BLaER1 treated with 17β-estradiol and CSF1 and Interleukin-3, amounts not matched to agents 10 nM and 100 nM (cell line): ENCODE measurements at regions not wholly inside any gene's neighbourhood (a gene's known extent, or its start where the extent isn't known, plus 50 kb on each side); places are given as distances from the start of the nearest gene placed in this dataset.

Experiments used
- H3K27ac ChIP-seq, 11 experiments: shearing (Covaris generic); formaldehyde crosslinking; 2 replicates each; pipeline ENCODE4 v1.8.1; 2022
- H3K27me3 ChIP-seq, 11 experiments: shearing (Covaris generic); formaldehyde crosslinking; 2 replicates each; pipeline ENCODE4 v1.8.1; 2022
- H3K36me3 ChIP-seq, 11 experiments: shearing (Covaris generic); formaldehyde crosslinking; 2 replicates each; pipeline ENCODE4 v1.8.1; 2022
- H3K4me1 ChIP-seq, 10 experiments: shearing (Covaris generic); formaldehyde crosslinking; 2 replicates each; pipeline ENCODE4 v1.8.1; 2022
- H3K4me2 ChIP-seq, 11 experiments: shearing (Covaris generic); formaldehyde crosslinking; 2 replicates each; pipeline ENCODE4 v1.8.1; 2022
- H3K4me3 ChIP-seq, 10 experiments: shearing (Covaris generic); formaldehyde crosslinking; 2 replicates each; pipeline ENCODE4 v1.8.1; 2022
- H3K9ac ChIP-seq, 11 experiments: shearing (Covaris generic); formaldehyde crosslinking; 2 replicates each; pipeline ENCODE4 v1.8.1; 2022
- H3K9me3 ChIP-seq, 11 experiments: shearing (Covaris generic); formaldehyde crosslinking; replicated peaks in 1 of 11; 2 replicates each; pipeline ENCODE4 v1.8.1; 2022
- H4K20me1 ChIP-seq, 11 experiments: shearing (Covaris generic); formaldehyde crosslinking; 2 replicates each; pipeline ENCODE4 v1.8.1; 2022
- Cebpa-rat ChIP-seq, 11 experiments: shearing (Covaris generic); IDR thresholded peaks; 2 replicates each; pipeline ENCODE4 v1.8.1; 2022

GRCh38 chr5:27682600-27682999 is 644.2 kb upstream of the CDH9 start:
- Histone ChIP-seq H3K4me1 (peaks cover 0 to 5% (median 0%) of the 10 kb centered on the region in 10 experiments; a peak in 1 of 20 replicates), H4K20me1 (no peaks in the 10 kb centered on the region), H3K9ac (no peak overlapping the region), H3K9me3 (no peaks in the 10 kb centered on the region), H3K27me3 (no peaks in the 10 kb centered on the region), H3K36me3 (no peaks in the 10 kb centered on the region), H3K4me2 (no peak overlapping the region), H3K27ac (no peak overlapping the region), H3K4me3 (no peak overlapping the region)
- no peak for TF ChIP-seq Cebpa-rat (IDR thresholded peaks at IDR 0.05)

GRCh38 chr5:27652505-27652904 is 614.1 kb upstream of the CDH9 start:
- no peak for TF ChIP-seq Cebpa-rat (IDR thresholded peaks at IDR 0.05)
- Histone ChIP-seq H3K36me3 (no peaks in the 10 kb centered on the region), H3K27ac (no peak overlapping the region), H3K9me3 (peaks cover 0 to 26% (median 8%) of the 10 kb centered on the region in 11 experiments; a peak in 12 of 22 replicates), H3K9ac (no peak overlapping the region), H3K4me1 (no peaks in the 10 kb centered on the region), H4K20me1 (no peaks in the 10 kb centered on the region), H3K4me2 (no peak overlapping the region), H3K4me3 (no peak overlapping the region), H3K27me3 (no peaks in the 10 kb centered on the region)

GRCh38 chr5:27639005-27639612 is 600.7 kb upstream of the CDH9 start:
- Histone ChIP-seq H3K27me3 (no peaks in the 10 kb centered on the region), H3K4me1 (no peaks in the 10 kb centered on the region), H4K20me1 (no peaks in the 10 kb centered on the region), H3K4me3 (no peak overlapping the region), H3K9me3 (peaks cover 0 to 4% (median 0%) of the 10 kb centered on the region in 11 experiments; a peak in 1 of 22 replicates), H3K27ac (no peak overlapping the region), H3K36me3 (no peaks in the 10 kb centered on the region), H3K9ac (no peak overlapping the region), H3K4me2 (no peak overlapping the region)
- TF ChIP-seq Cebpa-rat (IDR thresholded peaks at IDR 0.05): no peak

GRCh38 chr5:27619982-27620381 is 581.6 kb upstream of the CDH9 start:
- Histone ChIP-seq H3K4me2 (peak overlapping the region in 8 of 11 experiments; percentile 8 to 52 (median 20); a peak in 11 of 22 replicates), H3K9ac (no peak overlapping the region), H3K27me3 (no peaks in the 10 kb centered on the region), H3K36me3 (no peaks in the 10 kb centered on the region), H3K4me1 (peaks cover 8 to 17% (median 11%) of the 10 kb centered on the region in 10 experiments; a peak in 15 of 20 replicates), H3K4me3 (no peak overlapping the region), H4K20me1 (no peaks in the 10 kb centered on the region), H3K27ac (no peak overlapping the region), H3K9me3 (no peaks in the 10 kb centered on the region; a peak in 1 of 22 replicates)
- TF ChIP-seq Cebpa-rat (IDR thresholded peaks at IDR 0.05): no peak

- peaks cover 0 to 5% (median 0%) of the 10 kb centered on the region in 11 experiments; a peak in 2 of 22 replicates for H3K9me3 ChIP-seq
- no peak overlapping the region for H3K9ac ChIP-seq
- no peaks in the 10 kb centered on the region for H3K4me1 ChIP-seq
- no peak overlapping the region for H3K4me3 ChIP-seq
- H4K20me1 ChIP-seq: no peaks in the 10 kb centered on the region; a peak in 1 of 22 replicates
- H3K4me2 ChIP-seq: no peak overlapping the region
- no peak for TF ChIP-seq Cebpa-rat (IDR thresholded peaks at IDR 0.05)
- no peaks in the 10 kb centered on the region for H3K27me3 ChIP-seq
- no peak overlapping the region for H3K27ac ChIP-seq
- H3K36me3 ChIP-seq: no peaks in the 10 kb centered on the region
Observed at GRCh38 chr5:27612161-27612560, 573.8 kb upstream of the CDH9 start.

GRCh38 chr5:27608992-27609391 is 570.6 kb upstream of the CDH9 start:
- H4K20me1 ChIP-seq: no peaks in the 10 kb centered on the region; a peak in 1 of 22 replicates
- no peak for TF ChIP-seq Cebpa-rat (IDR thresholded peaks at IDR 0.05)
- no peak overlapping the region for H3K9ac ChIP-seq
- H3K27ac ChIP-seq: no peak overlapping the region
- H3K4me2 ChIP-seq: no peak overlapping the region
- no peak overlapping the region for H3K4me3 ChIP-seq
- H3K27me3 ChIP-seq: no peaks in the 10 kb centered on the region
- H3K36me3 ChIP-seq: no peaks in the 10 kb centered on the region
- H3K9me3 ChIP-seq: peaks cover 0 to 5% (median 0%) of the 10 kb centered on the region in 11 experiments; a peak in 1 of 22 replicates
- H3K4me1 ChIP-seq: no peaks in the 10 kb centered on the region

- Histone ChIP-seq H4K20me1 (no peaks in the 10 kb centered on the region), H3K9ac (no peak overlapping the region), H3K4me1 (no peaks in the 10 kb centered on the region), H3K27me3 (no peaks in the 10 kb centered on the region), H3K36me3 (no peaks in the 10 kb centered on the region), H3K27ac (no peak overlapping the region), H3K4me3 (no peak overlapping the region), H3K9me3 (peaks cover 0 to 11% (median 7%) of the 10 kb centered on the region in 11 experiments; a peak in 10 of 22 replicates), H3K4me2 (no peak overlapping the region)
- no peak for TF ChIP-seq Cebpa-rat (IDR thresholded peaks at IDR 0.05)
Observed at GRCh38 chr5:27598576-27598975, 560.2 kb upstream of the CDH9 start.

- Histone ChIP-seq H3K9me3 (peaks cover 0 to 11% (median 7%) of the 10 kb centered on the region in 11 experiments; a peak in 10 of 22 replicates), H4K20me1 (no peaks in the 10 kb centered on the region)
- no peak for TF ChIP-seq Cebpa-rat (IDR thresholded peaks at IDR 0.05)
Observed at GRCh38 chr5:27594141-27594540, 555.8 kb upstream of the CDH9 start.

GRCh38 chr5:27592231-27592630 is 553.8 kb upstream of the CDH9 start:
- Histone ChIP-seq H3K4me2 (no peak overlapping the region), H4K20me1 (no peaks in the 10 kb centered on the region), H3K4me3 (no peak overlapping the region), H3K27me3 (no peaks in the 10 kb centered on the region), H3K9ac (no peak overlapping the region), H3K9me3 (peaks cover 0 to 11% (median 7%) of the 10 kb centered on the region in 11 experiments; a peak in 10 of 22 replicates), H3K36me3 (no peaks in the 10 kb centered on the region), H3K27ac (no peak overlapping the region), H3K4me1 (no peaks in the 10 kb centered on the region)
- no peak for TF ChIP-seq Cebpa-rat (IDR thresholded peaks at IDR 0.05)

More at GRCh38 chr5:27594141-27594540, 555.8 kb upstream of the CDH9 start:
- no peaks in the 10 kb centered on the region for H3K27me3 ChIP-seq
- no peaks in the 10 kb centered on the region for H3K4me1 ChIP-seq
- no peak overlapping the region for H3K9ac ChIP-seq
- no peak overlapping the region for H3K4me2 ChIP-seq
- no peak overlapping the region for H3K4me3 ChIP-seq
- H3K36me3 ChIP-seq: no peaks in the 10 kb centered on the region
- H3K27ac ChIP-seq: no peak overlapping the region

- Histone ChIP-seq H3K36me3 (no peaks in the 10 kb centered on the region), H3K9ac (no peak overlapping the region), H3K9me3 (peaks cover 0 to under 1% (median 0%) of the 10 kb centered on the region in 11 experiments; a peak in 2 of 22 replicates), H3K27me3 (no peaks in the 10 kb centered on the region), H3K27ac (no peak overlapping the region), H4K20me1 (no peaks in the 10 kb centered on the region), H3K4me2 (no peak overlapping the region), H3K4me1 (no peaks in the 10 kb centered on the region), H3K4me3 (no peak overlapping the region)
- no peak for TF ChIP-seq Cebpa-rat (IDR thresholded peaks at IDR 0.05)
Observed at GRCh38 chr5:27590503-27590902, 552.1 kb upstream of the CDH9 start.
